Inflammatory macrophage (primary cell): ENCODE measurements at regions not wholly inside any gene's neighbourhood (a gene's known extent, or its start where the extent isn't known, plus 50 kb on each side); places are given as distances from the start of the nearest gene placed in this dataset.

Experiments used
- DNase-seq, 2 donors: peaks; one replicate each; pipeline ENCODE4 v3.0.0-alpha.2; 2020 to 2022

DNA sequence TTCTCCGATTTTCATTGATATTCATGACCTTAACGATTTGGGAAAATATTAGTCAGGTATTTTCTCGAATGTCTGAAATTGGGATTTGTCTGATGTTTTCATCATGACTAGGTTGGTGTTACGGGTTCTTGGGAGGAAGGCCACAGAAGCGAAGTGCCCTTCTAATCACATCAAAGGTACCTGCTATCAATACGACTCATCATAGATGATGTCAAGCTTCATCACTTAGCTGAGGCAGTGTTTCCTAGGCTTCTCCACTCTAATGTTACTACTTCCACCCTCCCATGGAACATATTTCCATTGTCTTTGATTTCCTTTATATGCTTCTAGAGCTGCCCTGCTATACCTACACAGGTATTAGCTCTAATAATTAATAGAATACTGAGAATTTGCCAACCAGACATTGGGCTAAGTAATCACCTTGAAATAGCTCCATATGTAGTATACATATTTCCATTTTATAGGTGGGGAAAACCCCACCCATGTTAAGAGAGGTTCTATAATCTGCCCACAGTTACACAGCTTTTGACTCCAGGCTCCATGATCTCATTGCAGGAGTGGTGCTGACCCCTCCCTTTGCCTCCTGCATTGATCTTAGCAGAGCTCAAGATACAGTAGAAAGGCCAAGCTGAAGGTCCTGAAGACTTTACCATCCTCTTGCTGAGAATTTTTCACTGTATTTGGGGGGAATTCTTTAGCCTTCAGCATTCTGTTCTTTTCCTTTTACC lies 238.6 kb upstream of the ADAMTSL1 start:
- DNase-seq: no peak

DNA sequence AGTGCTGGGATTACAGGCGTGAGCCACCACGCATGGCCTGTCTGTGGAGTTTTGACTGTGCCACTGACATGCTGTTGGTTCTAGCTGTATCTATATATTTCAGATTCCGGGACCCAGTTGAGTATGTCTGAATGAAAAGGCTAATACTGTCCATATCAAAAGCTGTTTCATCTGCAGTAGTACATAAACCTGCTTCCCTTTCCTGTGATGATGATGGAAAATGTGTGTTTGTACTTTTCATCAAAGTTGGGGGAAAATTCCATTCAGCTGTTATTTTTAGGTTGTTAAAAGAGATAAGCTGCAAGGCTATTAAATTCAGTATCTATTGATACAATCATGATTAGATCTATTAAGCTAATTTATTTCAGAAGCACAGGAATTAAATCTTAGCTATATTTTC lies 237.6 kb upstream of the ADAMTSL1 start:
- DNase-seq: no peak

DNA sequence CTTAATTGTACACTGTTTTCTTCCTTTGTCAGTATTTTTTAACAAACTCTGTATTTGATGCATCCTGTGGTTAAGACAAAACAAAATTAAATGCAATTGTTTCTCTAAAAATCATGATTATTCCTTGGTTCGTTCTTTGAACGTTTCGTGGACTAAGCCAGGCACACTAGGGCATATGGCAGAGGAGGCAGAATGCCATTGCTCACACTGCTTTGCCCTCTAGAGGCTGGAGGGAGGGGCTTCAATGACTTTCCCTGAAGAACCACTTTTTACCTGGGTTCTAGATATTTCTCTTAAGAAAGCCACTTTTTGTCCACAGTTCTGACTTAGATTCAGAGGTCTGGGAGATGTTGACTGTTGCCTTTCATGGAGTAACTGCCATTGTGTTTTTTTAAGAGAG lies 236.2 kb upstream of the ADAMTSL1 start:
- DNase-seq: no peak

DNA sequence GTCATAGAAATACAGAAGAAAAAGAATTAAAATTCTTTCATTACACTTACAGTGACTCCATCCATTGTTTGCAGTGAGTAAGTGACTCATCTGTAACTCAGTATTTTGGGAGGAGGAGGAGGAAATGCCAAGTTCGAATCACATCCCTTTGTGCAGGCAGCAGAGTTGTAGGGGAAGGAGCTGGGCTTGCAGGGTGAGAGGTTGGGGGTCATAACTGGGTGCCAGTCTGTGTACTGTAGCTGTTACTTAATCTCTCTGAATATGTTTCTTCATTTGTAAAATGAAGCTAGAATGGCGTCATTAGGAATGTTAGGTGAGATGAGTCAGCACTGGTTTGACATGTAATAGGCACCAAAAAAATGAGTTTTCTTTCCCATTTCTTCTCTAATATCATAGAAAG lies 235.7 kb upstream of the ADAMTSL1 start:
- no peak for DNase-seq

DNA sequence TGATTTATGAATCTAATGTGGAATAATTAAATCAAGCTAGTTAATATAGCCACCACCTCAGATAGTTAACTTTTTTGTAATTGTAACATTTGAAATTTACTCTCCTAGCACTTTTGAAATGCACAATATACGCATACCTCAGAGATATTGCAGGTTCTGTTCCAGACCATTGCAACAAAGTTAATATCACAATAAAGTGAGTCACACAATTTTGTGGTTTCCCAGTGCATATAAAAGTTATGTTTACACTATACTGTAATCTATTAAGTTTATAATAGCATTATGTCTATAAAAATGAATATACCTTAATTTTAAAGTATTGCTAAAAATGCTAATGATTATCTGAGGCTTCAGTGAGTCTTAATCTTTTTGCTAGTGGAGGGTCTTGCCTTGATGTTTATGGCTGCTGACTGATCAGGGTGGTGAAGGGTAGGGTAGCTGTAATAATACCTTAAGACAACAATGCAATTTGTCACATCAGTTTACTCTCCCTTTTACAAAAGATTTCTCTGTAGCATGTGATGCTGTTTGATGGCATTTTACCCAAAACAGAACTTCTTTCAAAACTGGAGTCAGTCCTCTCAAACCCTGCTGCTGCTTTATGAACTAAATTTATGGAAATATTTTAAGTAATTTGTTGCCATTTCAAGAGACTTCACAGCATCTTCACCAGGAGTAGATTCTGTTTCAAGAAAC lies 235.1 kb upstream of the ADAMTSL1 start:
- no peak for DNase-seq

DNA sequence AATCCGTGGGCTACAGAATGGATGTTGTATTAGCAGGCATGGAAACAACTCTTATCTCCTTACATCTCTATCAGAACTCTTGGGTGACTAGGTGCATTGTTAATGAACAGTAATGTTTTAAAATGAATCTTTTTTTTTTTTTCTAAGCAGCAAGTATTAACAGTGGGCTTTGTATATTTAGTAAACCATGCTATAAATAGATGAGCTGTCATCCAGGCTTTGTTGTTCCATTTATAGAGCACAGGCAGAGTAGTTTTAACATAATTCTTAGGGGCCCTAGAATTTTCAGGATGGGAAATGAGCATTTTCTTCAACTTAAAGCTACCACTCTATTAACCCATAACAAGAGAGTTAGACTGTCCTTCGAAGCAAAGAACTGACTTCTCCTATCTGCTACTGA lies 233.7 kb upstream of the ADAMTSL1 start:
- no peak for DNase-seq

DNA sequence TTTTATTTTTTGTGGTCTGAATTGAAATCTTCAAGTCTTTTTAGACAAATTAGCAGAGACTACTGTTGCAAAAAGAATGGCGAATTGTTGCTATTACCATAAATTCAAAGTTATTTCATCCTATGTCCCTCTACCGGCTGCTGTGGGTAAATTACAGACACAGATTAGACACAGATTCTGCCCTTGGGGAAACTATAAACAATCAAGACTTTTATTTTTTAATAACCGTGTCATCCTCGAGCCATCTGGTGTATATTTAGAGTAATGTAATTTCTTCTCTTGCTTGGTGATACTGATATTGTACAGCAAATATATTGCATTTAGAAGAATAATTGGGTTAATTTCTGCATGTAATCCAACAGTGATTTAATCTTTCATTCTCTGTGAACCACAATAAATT lies 228.0 kb upstream of the ADAMTSL1 start:
- DNase-seq: no peak

DNA sequence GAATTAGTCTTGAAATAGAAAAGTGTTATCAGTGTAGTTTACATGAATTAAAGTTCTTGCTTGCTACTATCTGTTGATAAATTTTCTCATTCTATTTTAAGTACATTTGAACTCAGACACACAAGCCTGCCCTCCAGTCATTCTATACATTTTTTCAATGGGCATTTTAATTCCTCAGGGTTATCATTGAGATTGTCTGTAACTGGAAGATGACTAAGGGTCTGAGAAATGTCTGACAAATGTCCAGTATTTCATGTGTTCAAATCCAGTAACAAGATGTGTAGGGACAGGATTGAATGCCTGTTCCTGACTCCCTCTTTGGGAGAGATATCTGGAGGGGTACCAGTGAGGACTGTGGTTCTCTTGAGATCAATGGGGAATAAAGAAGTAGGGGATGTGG lies 223.9 kb upstream of the ADAMTSL1 start:
- no peak for DNase-seq

DNA sequence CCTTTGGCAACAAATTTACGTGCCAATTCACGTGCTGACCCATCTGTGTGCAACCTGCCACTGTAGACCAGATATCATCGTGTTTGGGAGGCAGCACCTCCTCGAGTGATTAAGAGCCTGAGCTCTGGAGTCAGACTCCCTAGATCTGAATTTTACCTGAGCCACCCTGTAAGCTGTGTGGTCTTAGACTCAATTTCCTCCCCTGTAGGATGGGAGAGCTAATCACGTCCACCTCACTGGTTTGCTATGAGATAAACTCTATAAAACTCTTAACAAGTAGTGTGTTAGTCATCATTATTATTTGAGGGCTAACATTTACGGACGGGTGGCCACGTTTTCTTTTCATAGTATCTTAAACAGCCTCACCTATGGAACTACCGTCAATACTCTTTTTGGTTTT lies 220.0 kb upstream of the ADAMTSL1 start:
- DNase-seq: no peak

DNA sequence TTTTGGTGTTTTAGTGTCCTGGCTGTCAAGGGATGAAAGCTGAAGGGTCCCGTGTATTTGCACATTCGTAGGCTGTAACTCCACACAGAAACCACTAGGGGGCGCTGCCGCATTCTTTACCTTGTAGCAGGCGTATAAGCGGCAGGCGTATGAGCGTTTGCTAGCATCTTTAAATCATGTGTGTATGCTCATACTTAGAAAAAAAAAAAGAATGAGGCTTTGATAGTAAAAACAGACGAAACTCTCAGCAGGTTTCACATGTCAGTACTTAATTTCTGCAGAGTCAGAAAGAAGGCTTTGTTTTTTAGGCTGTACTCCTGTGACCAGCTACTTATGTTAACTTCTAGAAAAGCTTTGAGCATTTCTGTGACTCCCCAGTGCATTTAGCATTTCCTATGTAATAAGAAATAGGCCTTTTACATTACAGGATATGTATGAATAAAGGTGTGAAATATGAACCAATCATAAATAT lies 218.8 kb upstream of the ADAMTSL1 start:
- DNase-seq: peak; percentile 57 to 78

DNA sequence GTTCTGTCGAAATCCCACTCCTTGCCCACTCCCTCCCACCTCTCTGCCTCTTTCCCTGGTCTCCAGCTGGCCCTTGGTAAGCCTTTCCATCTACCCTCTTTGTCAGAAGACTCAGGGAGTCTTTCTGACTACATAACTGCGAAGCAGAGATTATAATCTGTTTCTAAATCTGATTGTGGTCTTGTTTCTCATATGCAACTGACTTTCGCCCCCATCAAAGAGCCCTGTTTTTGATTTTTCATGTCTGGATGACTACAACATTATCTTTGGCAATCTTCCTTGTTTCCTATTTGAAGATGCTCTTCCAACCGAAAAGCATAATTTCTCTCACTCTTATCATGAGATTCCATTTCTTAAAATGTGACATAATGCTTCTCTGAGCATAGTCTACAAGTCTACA lies 218.2 kb upstream of the ADAMTSL1 start:
- DNase-seq: no peak

DNA sequence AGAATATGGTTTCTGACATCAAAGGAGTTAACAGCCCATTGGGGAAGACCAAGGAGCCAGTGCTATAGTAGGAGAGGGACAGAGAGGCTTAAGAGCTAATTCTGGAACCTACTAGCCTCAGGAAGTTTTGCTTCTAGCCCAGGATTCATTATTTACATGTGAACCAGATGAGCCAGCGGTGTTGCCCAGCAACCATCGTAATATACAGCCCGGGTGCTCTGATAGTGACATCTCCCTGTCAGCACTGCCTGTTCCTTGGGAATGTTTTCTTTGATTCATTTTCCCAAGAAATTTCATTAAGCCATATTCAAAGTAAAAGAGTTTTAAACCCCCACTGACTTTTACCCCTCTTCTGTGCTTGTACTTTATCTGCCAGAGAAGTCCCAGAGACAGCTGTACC lies 217.4 kb upstream of the ADAMTSL1 start:
- DNase-seq: no peak

DNA sequence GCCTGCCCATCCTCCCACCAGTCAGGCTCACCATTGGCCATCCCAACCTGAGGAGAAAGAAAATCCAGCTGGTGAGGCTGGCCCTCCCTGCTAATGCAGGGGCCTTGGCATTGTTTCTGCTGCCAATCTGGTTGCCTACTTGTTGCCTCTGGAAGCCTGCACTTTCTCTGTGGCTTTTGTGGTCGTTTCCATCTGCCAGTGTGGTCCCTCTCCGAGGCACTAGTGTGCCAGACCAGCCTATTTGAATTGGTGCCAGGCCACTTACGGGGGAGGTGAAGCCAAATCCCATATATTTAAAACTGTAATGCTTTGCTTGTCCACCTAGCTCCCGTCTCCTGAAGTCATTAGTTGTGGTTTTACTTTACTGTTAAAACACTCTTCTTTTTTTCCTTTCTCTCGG lies 213.4 kb upstream of the ADAMTSL1 start:
- DNase-seq: no peak

DNA sequence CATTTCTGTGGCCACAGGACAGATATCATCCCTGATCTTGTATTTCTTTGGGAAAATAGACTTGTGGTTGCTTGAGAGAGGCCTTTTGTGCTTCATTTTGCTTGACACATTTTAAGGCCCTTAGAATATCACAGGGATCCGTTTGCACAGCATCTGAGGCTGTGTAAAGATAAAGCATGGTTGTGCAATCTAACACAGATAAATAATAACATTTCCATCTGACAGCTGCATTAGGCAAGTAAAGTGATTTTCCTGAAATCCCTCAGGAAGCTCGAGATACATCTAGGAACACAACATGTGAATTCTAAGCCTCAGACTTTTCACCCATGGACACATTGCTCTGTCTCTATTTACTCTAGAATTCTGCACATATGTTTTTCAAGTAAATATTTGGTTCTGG lies 212.8 kb upstream of the ADAMTSL1 start:
- DNase-seq: no peak

DNA sequence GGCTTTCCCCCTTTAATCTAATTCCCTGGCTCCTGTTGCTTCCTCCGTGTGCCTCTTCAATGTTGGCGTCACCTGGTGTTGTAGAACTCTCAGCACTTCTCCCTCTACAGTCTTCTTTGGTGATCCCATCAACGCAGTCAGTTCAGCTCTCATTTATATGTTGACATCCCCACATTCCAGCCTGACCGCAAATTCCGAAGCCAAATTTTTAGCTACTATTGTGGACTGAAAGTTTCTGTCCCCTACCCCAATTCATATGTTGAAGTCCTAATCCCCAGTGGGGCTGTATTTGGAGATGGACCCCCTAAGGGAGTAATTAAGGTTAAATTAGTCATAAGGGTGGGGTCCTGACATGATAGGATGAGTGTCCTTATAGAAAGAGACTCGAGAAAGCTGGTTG lies 210.6 kb upstream of the ADAMTSL1 start:
- no peak for DNase-seq

DNA sequence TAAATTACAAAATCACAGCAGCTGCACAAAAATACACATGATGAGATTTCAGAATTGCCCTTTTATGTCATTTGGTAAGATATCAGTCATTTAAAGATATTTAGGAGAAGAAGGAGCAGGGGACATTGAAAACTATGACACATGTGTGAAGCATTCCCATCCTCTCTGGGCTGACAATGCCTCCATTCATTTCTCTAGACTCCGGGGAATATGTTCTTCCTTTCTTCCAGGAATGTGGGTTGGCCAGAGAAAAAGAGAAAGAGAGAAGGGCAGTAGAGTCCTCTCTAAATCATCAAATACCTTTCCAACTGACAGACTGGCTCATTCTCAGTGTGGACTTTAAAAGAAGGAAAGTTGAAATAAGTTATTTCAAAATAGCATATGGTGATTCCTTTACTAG lies 205.6 kb upstream of the ADAMTSL1 start:
- no peak for DNase-seq

DNA sequence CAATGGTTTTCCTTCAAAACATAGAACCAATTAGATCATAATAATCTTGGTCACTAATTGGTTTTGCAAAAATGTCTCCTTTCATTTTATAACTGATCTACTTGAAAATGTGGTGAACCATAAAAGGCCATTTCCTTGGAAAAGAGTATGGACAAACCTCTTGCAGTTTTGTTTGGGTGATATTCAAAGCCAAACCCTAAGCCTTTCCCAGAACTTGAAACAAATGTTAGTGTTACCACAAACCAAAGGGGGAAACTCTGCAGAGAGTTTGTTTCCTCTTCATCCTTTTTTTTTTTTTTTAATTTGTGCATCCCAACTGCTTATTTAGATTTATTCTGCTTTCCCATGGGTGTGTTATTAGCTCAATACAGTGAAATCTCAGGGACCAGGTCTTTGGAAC lies 204.4 kb upstream of the ADAMTSL1 start:
- no peak for DNase-seq

DNA sequence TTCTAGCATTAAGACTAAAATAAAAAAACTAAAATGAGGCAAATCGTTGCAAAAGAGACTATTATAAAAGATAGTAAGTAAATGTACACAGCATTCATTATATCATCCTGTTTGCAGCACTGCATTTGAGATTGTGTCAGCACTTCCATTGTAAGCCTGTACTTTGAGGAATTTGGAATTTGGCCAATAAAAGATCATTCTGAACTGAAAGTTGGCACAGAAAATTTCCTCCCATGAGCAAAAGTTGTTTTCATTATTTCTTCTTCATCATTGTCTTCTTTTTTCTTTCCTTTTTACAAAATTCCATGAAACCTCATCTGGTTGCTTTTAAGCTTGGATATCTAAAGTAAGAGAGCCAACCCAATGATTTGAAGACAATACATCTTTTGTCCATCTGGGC lies 199.3 kb upstream of the ADAMTSL1 start:
- DNase-seq: no peak

DNA sequence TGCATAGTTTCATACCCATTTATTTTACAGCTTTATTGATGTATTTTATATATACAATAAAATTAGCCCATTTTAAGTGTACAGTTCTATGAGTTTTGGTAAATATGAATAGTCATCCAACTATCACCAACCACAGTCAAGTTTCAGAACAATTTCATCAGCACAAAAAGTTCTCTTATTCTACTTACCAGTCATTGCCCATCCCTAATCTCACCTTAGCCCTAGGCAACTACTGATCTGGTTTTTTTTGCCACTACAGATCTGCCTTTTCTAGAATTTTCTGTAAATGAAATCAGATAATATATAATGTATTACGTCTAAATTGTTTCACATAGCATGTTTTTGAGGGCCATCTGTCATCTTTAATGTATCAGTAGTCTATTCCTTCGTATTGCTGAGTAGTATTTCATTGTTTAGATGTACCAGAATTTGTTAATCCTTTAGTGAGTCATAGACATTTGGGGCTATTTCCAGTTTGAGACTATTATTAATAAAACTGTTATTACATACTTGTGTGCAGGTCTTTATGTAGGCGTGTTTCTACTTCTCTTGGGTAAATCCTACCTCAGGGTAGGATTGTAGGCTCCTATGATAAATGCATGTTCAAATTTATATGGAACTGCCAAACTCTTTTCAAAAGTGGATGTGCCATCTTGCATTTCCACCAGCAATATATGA lies 198.5 kb upstream of the ADAMTSL1 start:
- no peak for DNase-seq

DNA sequence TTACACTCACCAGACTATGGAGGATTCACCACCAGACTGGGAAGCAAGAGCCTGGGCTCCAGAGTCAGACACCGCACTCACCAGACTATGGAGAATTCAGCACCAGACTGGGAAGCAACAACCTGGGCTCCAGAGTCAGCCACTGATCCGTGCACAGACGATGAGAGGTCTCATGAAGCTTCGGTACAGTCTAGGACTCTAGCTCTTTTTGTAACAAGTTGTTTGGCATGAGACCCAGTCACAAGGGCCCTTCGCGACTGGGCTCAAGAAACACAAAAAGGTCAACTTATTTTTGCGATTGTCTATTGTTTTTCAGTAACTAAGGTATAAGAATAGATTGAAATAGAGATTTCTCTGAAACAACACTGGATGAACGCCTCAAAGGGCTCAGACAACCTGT lies 192.7 kb upstream of the ADAMTSL1 start:
- DNase-seq: no peak

DNA sequence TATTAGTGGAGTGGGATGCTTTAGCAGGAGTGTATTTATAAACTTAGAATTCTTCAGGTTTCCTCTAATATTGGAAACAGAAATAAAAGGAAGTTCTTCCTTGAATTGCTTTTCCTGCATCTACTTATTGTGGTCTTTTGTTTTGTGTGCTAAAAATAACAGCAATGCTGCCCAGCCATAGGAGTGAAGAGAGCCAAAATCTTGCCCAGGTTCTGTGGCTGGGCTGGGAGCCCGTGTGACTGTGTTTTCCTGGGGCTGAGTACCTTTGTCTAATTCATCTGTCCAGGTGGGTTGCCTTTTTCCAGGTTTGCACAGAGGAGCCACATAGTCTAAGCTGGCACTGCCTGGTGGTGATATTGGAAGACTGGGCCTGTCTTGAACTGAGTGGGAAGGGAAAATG lies 179.7 kb upstream of the ADAMTSL1 start:
- DNase-seq: no peak

DNA sequence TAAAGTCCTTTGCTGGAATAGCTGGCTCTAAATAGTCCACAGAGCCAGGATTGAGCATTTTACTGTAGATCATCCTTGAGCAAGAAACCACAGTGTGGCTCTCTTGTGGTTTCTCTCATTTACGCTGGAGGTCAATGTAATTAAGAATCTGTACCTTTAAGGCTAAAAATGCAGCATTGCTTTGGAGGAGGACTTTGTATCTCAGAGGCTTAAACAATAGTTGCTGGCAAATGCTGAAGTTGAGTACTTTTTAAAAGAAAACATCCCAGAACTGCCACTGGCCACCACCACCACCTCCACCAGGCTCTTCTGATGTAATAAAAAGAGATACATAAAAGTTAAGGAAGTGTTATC lies 177.3 kb upstream of the ADAMTSL1 start:
- no peak for DNase-seq

DNA sequence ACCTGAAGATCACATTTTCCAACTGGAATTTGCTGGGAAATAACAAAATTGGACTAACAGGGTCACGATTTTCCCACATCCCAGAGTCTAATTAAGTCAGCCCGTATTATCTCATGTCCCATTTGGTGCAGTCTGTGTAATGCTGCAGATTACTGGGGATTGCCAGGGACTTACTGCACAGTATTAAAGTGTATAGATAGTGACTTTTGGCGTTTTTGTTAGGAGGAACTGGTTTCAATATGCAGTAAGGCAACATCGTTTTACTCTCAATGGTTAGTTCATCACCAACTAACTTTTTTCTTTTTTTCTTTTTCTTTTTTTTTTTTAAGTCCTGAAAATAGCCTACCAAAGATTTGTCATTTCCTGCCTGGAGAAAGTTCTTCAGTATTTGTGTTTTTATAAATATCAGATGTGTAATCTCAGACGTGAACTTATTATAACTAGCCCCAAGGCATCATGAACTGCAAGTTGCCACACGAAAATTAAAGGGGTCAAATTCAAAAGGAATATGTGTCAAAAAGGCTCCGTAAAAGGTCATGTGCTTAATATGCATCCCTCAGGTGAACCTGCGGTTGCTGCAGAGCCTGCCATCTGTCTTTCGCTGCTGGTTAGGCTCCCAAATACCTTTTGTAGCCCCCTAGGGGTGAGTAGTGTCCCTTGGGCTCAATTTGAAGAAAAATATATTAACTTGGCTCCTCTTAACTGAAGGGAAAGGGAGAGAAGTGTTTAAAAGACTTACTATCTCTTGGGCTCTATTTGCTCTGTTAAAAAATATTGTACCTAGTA lies 176.7 kb upstream of the ADAMTSL1 start:
- DNase-seq: no peak
